ENCODE measurements at regions not wholly inside any gene's neighbourhood (a gene's known extent, or its start where the extent isn't known, plus 50 kb on each side); places are given as distances from the start of the nearest gene placed in this dataset.

DNA sequence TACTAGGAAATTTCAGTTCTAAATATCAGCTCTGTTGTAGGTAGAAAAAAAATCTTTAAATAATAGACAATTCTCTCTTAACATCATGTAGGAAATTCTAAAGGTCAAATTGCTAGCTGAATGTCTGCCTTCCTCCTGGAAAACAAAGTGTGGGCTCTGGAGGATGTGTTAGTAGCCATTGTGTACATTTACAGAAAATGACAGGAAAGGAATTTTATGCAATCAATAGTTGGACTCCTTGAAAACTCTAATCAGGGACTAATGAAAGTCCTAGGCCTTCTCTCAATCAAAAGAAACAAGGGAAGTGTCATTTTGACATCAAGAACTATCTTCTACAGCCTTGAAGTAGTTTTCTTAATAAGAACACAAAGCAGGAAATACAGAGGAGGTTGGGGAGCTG is 174.6 kb downstream of the ANKRD50 start:
- CTCF ChIA-PET: no interaction called here
- no peak for DNase-seq (ENCODE audit: extremely low spot score)
- TF ChIP-seq ARNT (IDR thresholded peaks at IDR 0.05) (no peak), TARDBP (IDR thresholded peaks at IDR 0.05) (no peak), NFRKB (IDR thresholded peaks at IDR 0.05) (no peak), LEF1 (IDR thresholded peaks at IDR 0.05; ENCODE audit: borderline replicate concordance) (no peak), HDGF (IDR thresholded peaks at IDR 0.05; ENCODE audit: borderline replicate concordance) (no peak), L3MBTL2 (conservative IDR thresholded peaks at IDR 0.05) (no peak), CTBP1 (IDR thresholded peaks at IDR 0.05; ENCODE audit: borderline replicate concordance) (no peak), ELF4 (IDR thresholded peaks at IDR 0.05) (no peak), FOXA1 (IDR thresholded peaks at IDR 0.05) (no peak), SUZ12 (IDR thresholded peaks at IDR 0.05) (no peak), PKNOX1 (IDR thresholded peaks at IDR 0.05) (no peak)
- POLR2A ChIA-PET: no interaction called here

- DNase-seq (ENCODE audit: extremely low spot score): no peak
- ChIA-PET POLR2A (no interaction called here), CTCF (no interaction called here)
- TF ChIP-seq FOXK2 (IDR thresholded peaks at IDR 0.05): no peak
- no peak for TF ChIP-seq PKNOX1 (IDR thresholded peaks at IDR 0.05)
- TF ChIP-seq CTBP1 (IDR thresholded peaks at IDR 0.05; ENCODE audit: borderline replicate concordance): no peak
- no peak for TF ChIP-seq NFRKB (IDR thresholded peaks at IDR 0.05)
- TF ChIP-seq L3MBTL2 (conservative IDR thresholded peaks at IDR 0.05): no peak
- no peak for TF ChIP-seq TARDBP (IDR thresholded peaks at IDR 0.05)
Measured at GRCh38 chr4:124540014-124540413, 172.5 kb downstream of the ANKRD50 start.

GRCh38 chr4:124541652-124542420 is 170.7 kb downstream of the ANKRD50 start:
- POLR2A ChIA-PET: no interaction called here
- no peak for DNase-seq (ENCODE audit: extremely low spot score)
- TF ChIP-seq ZNF384 (IDR thresholded peaks at IDR 0.05) (no peak), TARDBP (IDR thresholded peaks at IDR 0.05) (no peak), NFRKB (IDR thresholded peaks at IDR 0.05) (no peak), LEF1 (IDR thresholded peaks at IDR 0.05; ENCODE audit: borderline replicate concordance) (no peak), ELF4 (IDR thresholded peaks at IDR 0.05) (no peak), HDGF (IDR thresholded peaks at IDR 0.05; ENCODE audit: borderline replicate concordance) (no peak), L3MBTL2 (conservative IDR thresholded peaks at IDR 0.05) (no peak), PKNOX1 (IDR thresholded peaks at IDR 0.05) (no peak), BHLHE40 (IDR thresholded peaks at IDR 0.05; ENCODE audit: borderline replicate concordance) (no peak), CTBP1 (IDR thresholded peaks at IDR 0.05; ENCODE audit: borderline replicate concordance) (no peak), FOXK2 (IDR thresholded peaks at IDR 0.05) (no peak), FOXM1 (IDR thresholded peaks at IDR 0.05; ENCODE audit: borderline replicate concordance) (no peak), SP1 (IDR thresholded peaks at IDR 0.05) (no peak), SUZ12 (IDR thresholded peaks at IDR 0.05) (no peak)
- CTCF ChIA-PET: no interaction called here

GRCh38 chr4:124555959-124556358 is 156.6 kb downstream of the ANKRD50 start:
- DNase-seq (ENCODE audit: extremely low spot score): no peak
- ChIA-PET CTCF (no interaction called here), POLR2A (no interaction called here)
- no peak for TF ChIP-seq ZNF384 (IDR thresholded peaks at IDR 0.05)
- TF ChIP-seq L3MBTL2 (conservative IDR thresholded peaks at IDR 0.05): no peak
- TF ChIP-seq SP1 (IDR thresholded peaks at IDR 0.05): no peak
- TF ChIP-seq ELF4 (IDR thresholded peaks at IDR 0.05): no peak
- no peak for TF ChIP-seq LEF1 (IDR thresholded peaks at IDR 0.05; ENCODE audit: borderline replicate concordance)
- no peak for TF ChIP-seq TARDBP (IDR thresholded peaks at IDR 0.05)
- TF ChIP-seq BHLHE40 (IDR thresholded peaks at IDR 0.05; ENCODE audit: borderline replicate concordance): no peak
- no peak for TF ChIP-seq FOXA1 (IDR thresholded peaks at IDR 0.05)
- no peak for TF ChIP-seq CTBP1 (IDR thresholded peaks at IDR 0.05; ENCODE audit: borderline replicate concordance)
- no peak for TF ChIP-seq HDGF (IDR thresholded peaks at IDR 0.05; ENCODE audit: borderline replicate concordance)
- no peak for TF ChIP-seq NFRKB (IDR thresholded peaks at IDR 0.05)
- TF ChIP-seq FOXM1 (IDR thresholded peaks at IDR 0.05; ENCODE audit: borderline replicate concordance): no peak
- TF ChIP-seq SUZ12 (IDR thresholded peaks at IDR 0.05): no peak
- TF ChIP-seq FOXK2 (IDR thresholded peaks at IDR 0.05): no peak
- TF ChIP-seq PKNOX1 (IDR thresholded peaks at IDR 0.05): no peak
- TF ChIP-seq ARNT (IDR thresholded peaks at IDR 0.05): no peak

DNA sequence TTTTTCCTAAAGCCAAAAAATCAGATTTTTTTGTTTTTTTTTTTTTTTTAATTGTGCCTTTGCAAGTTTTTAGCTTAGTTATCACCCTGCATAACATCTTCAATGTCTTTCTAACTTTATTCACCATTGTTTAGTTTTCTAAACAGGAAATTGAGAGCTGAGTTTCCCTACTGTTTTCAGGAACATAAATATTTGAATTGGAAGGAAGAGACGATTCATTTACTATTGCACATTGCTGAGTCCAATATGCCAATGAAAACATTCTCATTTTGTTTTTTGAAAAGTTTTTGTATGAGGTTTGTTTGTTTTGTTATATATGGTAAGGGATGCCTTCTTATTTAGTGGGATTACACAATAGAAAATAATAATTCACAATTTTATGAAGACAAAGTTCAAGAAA is 148.4 kb downstream of the ANKRD50 start:
- ChIA-PET POLR2A (no interaction called here), CTCF (no interaction called here)
- TF ChIP-seq SUZ12 (IDR thresholded peaks at IDR 0.05): no peak
- no peak for TF ChIP-seq ARNT (IDR thresholded peaks at IDR 0.05)
- no peak for TF ChIP-seq TARDBP (IDR thresholded peaks at IDR 0.05)
- TF ChIP-seq ELF4 (IDR thresholded peaks at IDR 0.05): no peak
- no peak for TF ChIP-seq FOXA1 (IDR thresholded peaks at IDR 0.05)
- TF ChIP-seq HDGF (IDR thresholded peaks at IDR 0.05; ENCODE audit: borderline replicate concordance): no peak
- TF ChIP-seq L3MBTL2 (conservative IDR thresholded peaks at IDR 0.05): no peak
- TF ChIP-seq LEF1 (IDR thresholded peaks at IDR 0.05; ENCODE audit: borderline replicate concordance): no peak
- TF ChIP-seq FOXM1 (IDR thresholded peaks at IDR 0.05; ENCODE audit: borderline replicate concordance): no peak
- no peak for TF ChIP-seq PKNOX1 (IDR thresholded peaks at IDR 0.05)
- TF ChIP-seq NFRKB (IDR thresholded peaks at IDR 0.05): no peak
- TF ChIP-seq BHLHE40 (IDR thresholded peaks at IDR 0.05; ENCODE audit: borderline replicate concordance): no peak
- TF ChIP-seq ZNF384 (IDR thresholded peaks at IDR 0.05): no peak
- TF ChIP-seq FOXK2 (IDR thresholded peaks at IDR 0.05): no peak
- TF ChIP-seq CTBP1 (IDR thresholded peaks at IDR 0.05; ENCODE audit: borderline replicate concordance): no peak
- no peak for TF ChIP-seq SP1 (IDR thresholded peaks at IDR 0.05)
- no peak for DNase-seq (ENCODE audit: extremely low spot score)
